HAP-1 (cell line): ENCODE measurements at regions not wholly inside any gene's neighbourhood (a gene's known extent, or its start where the extent isn't known, plus 50 kb on each side); places are given as distances from the start of the nearest gene placed in this dataset.

Experiments
- DNase-seq, 2 experiments: peaks; one replicate each; pipeline ENCODE4 v3.0.0-alpha.2; 2016 to 2020; ENCODE audit warnings: low spot score in 2 of 2
- H3K27me3 ChIP-seq: fragments of 250-450 bp; sonication (Bioruptor Pico); 2 replicates; pipeline ENCODE4 v1.5.1; 2020; ENCODE audit warnings: low read depth, mild to moderate bottlenecking, moderate library complexity
- H3K36me3 ChIP-seq: fragments of 250-450 bp; sonication (Bioruptor Pico); replicated peaks from 2 replicates; pipeline ENCODE4 v1.5.1; 2020; ENCODE audit warnings: mild to moderate bottlenecking
- H3K4me1 ChIP-seq: fragments of 250-450 bp; sonication (Bioruptor Pico); 2 replicates; pipeline ENCODE4 v1.5.1; 2020; ENCODE audit warnings: mild to moderate bottlenecking
- H3K4me3 ChIP-seq: fragments of 250-450 bp; sonication (Bioruptor Pico); 2 replicates; pipeline ENCODE4 v1.5.1; 2020; ENCODE audit warnings: mild to moderate bottlenecking, moderate library complexity
- H3K9me3 ChIP-seq: fragments of 250-450 bp; sonication (Bioruptor Pico); 2 replicates; pipeline ENCODE4 v1.5.1; 2020; ENCODE audit warnings: mild to moderate bottlenecking, moderate library complexity
- in situ Hi-C: fragments of 300-500 bp; cut with MboI; formaldehyde crosslinking; loops from 3 replicates; pipeline ENCODE4 v1.14.3; 2020; ENCODE audit warnings: low sequenced_read_pairs, inconsistent platforms, mixed read lengths

- DNase-seq, result no peak
- in situ Hi-C loops, result no loop called here
- no peaks in the 10 kb centered on the region for H3K36me3 ChIP-seq
- H3K4me1 ChIP-seq, result no peaks in the 10 kb centered on the region
- no peak within 1 kb of the TSS for H3K4me3 ChIP-seq
- no peaks in the 10 kb centered on the region for H3K27me3 ChIP-seq
- no peaks in the 10 kb centered on the region for H3K9me3 ChIP-seq
Measured at GRCh38 chr13:105465745-105466144, 1069.7 kb downstream of the EFNB2 start, which contains the start of gene DAOA. TSS of gene DAOA (plus strand) at chr13:105466045.

- H3K27me3 ChIP-seq, result no peaks in the 10 kb centered on the region
- in situ Hi-C loops, result no loop called here
- no peaks in the 10 kb centered on the region for H3K9me3 ChIP-seq
- H3K4me1 ChIP-seq, result no peaks in the 10 kb centered on the region
- no peak overlapping the region for H3K4me3 ChIP-seq
- no peaks in the 10 kb centered on the region for H3K36me3 ChIP-seq
- DNase-seq, result no peak
Measured at GRCh38 chr13:105465251-105465650, 1070.2 kb downstream of the EFNB2 start.

- in situ Hi-C loops, result no loop called here
Measured at GRCh38 chr13:105464249-105464648, 1071.2 kb downstream of the EFNB2 start.

DNA sequence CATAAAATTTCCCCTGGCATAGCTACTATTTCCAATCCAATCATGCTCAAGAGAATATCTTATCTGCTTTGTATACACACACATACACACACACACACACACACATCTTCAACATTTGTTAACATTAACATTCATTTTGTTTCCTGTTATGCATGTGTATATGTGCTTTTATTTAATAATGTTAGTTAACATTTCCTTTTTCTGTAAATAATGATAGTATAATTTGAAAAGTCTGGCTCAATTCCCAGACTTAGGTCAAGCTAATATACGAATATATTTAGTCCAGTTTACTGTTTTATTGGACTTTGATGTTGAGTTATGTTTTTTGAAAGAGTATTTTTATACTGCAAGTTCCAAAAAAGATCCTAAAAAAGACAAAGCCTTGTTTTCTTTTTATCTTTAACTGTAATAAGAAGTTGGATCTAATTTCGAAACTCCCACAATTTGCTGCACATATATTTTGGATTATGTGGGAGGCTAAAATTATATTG is 1072.4 kb downstream of the EFNB2 start:
- in situ Hi-C loops, result no loop called here
- Histone ChIP-seq H3K4me1 (no peaks in the 10 kb centered on the region), H3K36me3 (no peaks in the 10 kb centered on the region), H3K9me3 (no peaks in the 10 kb centered on the region), H3K27me3 (no peaks in the 10 kb centered on the region), H3K4me3 (no peak overlapping the region)
- no peak for DNase-seq

More at GRCh38 chr13:105464249-105464648, 1071.2 kb downstream of the EFNB2 start:
- Histone ChIP-seq H3K9me3 (no peaks in the 10 kb centered on the region), H3K27me3 (no peaks in the 10 kb centered on the region), H3K4me3 (no peak overlapping the region), H3K36me3 (no peaks in the 10 kb centered on the region), H3K4me1 (no peaks in the 10 kb centered on the region)
- DNase-seq, result no peak

DNA sequence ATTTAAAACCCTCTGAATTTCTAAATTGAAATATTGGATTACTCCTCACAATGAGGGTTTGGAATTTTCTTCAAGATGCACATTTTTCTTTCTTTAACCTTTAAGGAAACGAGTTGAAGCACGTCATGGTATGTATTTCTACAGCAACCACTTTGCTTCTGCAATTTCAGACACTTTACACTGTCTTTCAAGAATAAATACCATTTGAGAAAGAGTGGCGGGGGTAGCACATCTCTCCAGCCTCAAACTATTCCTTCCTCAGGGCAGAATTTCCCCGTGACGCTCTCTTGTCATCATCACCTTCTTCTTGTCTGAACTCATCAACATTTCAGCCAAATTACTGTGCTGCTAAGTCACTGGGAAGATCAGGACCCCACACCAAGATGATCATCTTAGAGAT is 1073.4 kb downstream of the EFNB2 start:
- H3K36me3 ChIP-seq, result no peaks in the 10 kb centered on the region
- H3K9me3 ChIP-seq, result no peaks in the 10 kb centered on the region
- no peak overlapping the region for H3K4me3 ChIP-seq
- in situ Hi-C loops, result no loop called here
- DNase-seq, result no peak
- H3K4me1 ChIP-seq, result no peaks in the 10 kb centered on the region
- no peaks in the 10 kb centered on the region for H3K27me3 ChIP-seq

DNA sequence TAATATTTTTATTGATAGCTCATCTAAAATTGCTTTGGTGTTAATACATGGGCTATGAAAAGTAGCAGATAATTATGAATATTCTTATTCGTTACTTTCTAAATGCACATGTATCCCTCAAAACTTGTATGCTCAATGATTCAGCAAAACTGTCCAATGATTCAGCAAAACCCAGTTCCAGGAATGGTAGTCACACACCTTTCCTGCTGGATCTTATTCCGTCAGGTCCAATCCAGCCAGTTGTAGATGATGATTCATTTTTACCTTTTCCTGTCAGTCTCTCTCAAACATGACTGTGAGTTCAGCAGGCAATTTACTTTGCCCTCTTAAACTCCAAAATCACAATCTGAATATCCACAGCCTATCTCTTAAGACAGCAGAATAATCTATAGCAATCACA is 1082.6 kb downstream of the EFNB2 start:
- H3K27me3 ChIP-seq, result no peaks in the 10 kb centered on the region
- H3K9me3 ChIP-seq, result no peaks in the 10 kb centered on the region
- in situ Hi-C loops, result no loop called here
- no peaks in the 10 kb centered on the region for H3K36me3 ChIP-seq
- H3K4me3 ChIP-seq, result no peak overlapping the region
- H3K4me1 ChIP-seq, result no peaks in the 10 kb centered on the region
- DNase-seq, result no peak

- no peak for DNase-seq
- Histone ChIP-seq H3K4me1 (no peaks in the 10 kb centered on the region), H3K27me3 (no peaks in the 10 kb centered on the region), H3K36me3 (no peaks in the 10 kb centered on the region), H3K4me3 (no peak overlapping the region), H3K9me3 (no peaks in the 10 kb centered on the region)
- in situ Hi-C loops, result no loop called here
Measured at GRCh38 chr13:105450784-105451183, 1084.7 kb downstream of the EFNB2 start.

DNA sequence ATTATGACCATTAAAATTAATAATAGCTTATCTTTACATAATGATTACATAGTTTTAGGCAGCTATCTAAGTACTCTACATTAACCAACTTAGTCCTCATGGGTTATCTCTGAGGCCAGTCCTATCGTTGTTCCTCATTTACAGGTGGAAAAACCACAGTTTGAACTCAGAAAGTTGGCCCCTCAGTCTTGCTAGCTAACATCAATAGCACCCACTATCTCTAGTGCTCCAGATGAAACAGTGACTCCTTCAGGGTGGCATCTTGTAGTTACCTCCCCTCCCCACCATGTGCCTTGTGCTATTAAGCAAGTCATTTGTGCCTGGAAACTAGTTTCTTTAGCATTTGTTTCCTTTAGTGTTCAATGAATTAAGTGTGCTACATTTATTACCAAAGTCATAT is 1086.7 kb downstream of the EFNB2 start:
- no peak for DNase-seq

GRCh38 chr13:105446197-105446596 is 1089.3 kb downstream of the EFNB2 start:
- Histone ChIP-seq H3K4me1 (no peaks in the 10 kb centered on the region), H3K27me3 (no peaks in the 10 kb centered on the region), H3K36me3 (no peaks in the 10 kb centered on the region), H3K4me3 (no peak overlapping the region), H3K9me3 (no peaks in the 10 kb centered on the region)
- in situ Hi-C loops, result no loop called here
- no peak for DNase-seq

More for the DNA sequence above, 1086.7 kb downstream of the EFNB2 start:
- no peaks in the 10 kb centered on the region for H3K9me3 ChIP-seq
- no peaks in the 10 kb centered on the region for H3K27me3 ChIP-seq
- H3K4me1 ChIP-seq, result no peaks in the 10 kb centered on the region
- no peaks in the 10 kb centered on the region for H3K36me3 ChIP-seq
- in situ Hi-C loops, result no loop called here
- no peak overlapping the region for H3K4me3 ChIP-seq

DNA sequence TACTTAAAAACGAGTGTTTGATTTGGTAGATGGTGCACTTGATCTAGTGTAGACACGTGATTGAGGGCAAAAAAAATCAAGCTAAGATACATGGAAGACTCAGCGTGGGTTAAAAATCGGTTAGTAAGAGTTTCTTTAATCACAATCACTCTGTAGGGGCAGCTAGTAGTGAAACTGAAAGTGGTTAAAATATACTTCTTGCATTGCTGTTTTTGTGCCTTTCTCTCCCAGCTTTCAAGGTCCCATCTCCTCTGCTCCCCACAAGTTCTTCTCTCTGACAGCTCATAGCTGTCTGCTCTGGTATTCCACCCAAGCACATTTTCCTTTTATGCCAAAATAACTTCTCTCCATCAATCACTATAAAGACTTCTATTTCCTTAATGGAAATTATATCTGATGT is 1089.7 kb downstream of the EFNB2 start:
- Histone ChIP-seq H3K27me3 (no peaks in the 10 kb centered on the region), H3K36me3 (no peaks in the 10 kb centered on the region), H3K9me3 (no peaks in the 10 kb centered on the region), H3K4me1 (no peaks in the 10 kb centered on the region), H3K4me3 (no peak overlapping the region)
- in situ Hi-C loops, result no loop called here
- DNase-seq, result no peak

DNA sequence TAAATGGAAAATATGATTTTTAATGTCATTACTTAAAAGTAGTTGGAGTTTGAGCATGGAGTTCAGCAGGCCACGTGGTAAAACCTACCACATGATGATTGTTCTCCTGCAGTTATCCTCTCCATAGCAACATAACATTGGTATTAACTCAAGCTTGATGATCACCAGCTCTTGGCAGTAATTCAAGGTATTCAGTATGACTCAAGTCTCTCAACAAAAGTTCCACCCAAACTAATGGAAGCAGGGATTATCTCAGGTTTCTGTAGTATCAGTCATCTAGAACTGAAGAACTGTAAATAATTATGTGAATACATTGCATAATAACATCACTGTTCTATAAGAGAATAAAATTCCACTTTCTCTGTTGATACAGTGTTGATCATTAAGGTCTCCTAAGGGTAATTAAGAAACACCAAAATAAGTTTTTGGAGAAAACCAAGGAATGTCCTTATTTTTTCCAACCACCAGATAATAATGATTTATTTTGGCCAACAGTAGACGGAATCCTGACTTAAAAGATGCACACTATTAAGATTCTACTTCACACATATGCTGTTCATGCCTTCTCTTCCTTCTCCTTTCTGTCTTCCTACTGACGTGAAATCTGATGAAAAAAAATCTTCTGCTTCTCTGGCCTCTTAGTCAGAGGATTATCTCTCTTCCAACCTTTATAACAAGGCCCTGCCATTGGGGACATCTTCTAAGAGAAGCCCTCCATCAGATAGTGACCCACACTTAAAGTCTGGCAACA is 1092.3 kb downstream of the EFNB2 start:
- no peaks in the 10 kb centered on the region for H3K36me3 ChIP-seq
- no peaks in the 10 kb centered on the region for H3K9me3 ChIP-seq
- no peaks in the 10 kb centered on the region for H3K4me1 ChIP-seq
- no peaks in the 10 kb centered on the region for H3K27me3 ChIP-seq
- in situ Hi-C loops, result no loop called here
- no peak overlapping the region for H3K4me3 ChIP-seq
- DNase-seq, result no peak

- no peaks in the 10 kb centered on the region for H3K27me3 ChIP-seq
- H3K36me3 ChIP-seq, result no peaks in the 10 kb centered on the region
- H3K4me3 ChIP-seq, result no peak overlapping the region
- in situ Hi-C loops, result no loop called here
- DNase-seq, result no peak
- H3K4me1 ChIP-seq, result no peaks in the 10 kb centered on the region
- no peaks in the 10 kb centered on the region for H3K9me3 ChIP-seq
Measured at GRCh38 chr13:105442040-105442439, 1093.4 kb downstream of the EFNB2 start.

DNA sequence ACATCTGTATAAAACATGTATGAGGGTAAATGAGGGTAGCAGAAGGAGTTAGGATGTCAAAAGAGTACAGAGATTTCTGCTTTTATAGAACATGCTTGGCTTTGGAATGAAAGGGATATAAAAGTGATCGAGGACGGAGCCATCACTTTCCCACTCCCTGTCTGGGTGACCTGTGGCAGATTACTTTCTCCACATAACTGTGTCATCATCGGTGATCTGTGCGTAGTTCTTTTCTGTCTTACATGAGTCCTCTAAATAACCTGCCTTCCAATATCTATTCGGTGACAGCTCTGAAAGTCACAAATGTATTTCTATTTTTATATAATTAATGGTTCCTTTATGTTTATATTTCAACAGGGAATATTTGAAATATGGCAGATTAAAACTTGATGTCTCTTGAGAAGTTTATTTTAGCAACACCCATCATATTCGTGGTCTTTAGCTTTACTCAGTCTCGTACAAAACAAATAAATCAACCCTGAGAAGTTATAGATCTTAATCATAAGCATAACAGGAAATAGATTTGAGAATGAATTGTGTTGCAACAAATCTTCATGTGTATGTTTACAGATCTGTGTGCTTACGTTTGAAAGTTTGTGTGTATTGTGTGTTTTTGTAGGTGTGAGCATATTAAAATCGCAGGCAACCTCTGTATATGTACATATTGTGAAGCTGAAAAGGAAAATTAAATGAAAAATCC is 1094.3 kb downstream of the EFNB2 start:
- Histone ChIP-seq H3K4me3 (no peak overlapping the region), H3K27me3 (no peaks in the 10 kb centered on the region), H3K36me3 (no peaks in the 10 kb centered on the region), H3K4me1 (no peaks in the 10 kb centered on the region), H3K9me3 (no peaks in the 10 kb centered on the region)
- in situ Hi-C loops, result no loop called here
- DNase-seq, result no peak

- in situ Hi-C loops, result no loop called here
Measured at GRCh38 chr13:105436943-105437342, 1098.5 kb downstream of the EFNB2 start.

More at GRCh38 chr13:105436943-105437342, 1098.5 kb downstream of the EFNB2 start:
- H3K27me3 ChIP-seq, result no peaks in the 10 kb centered on the region
- H3K4me1 ChIP-seq, result no peaks in the 10 kb centered on the region
- no peak for DNase-seq
- no peak overlapping the region for H3K4me3 ChIP-seq
- H3K9me3 ChIP-seq, result no peaks in the 10 kb centered on the region
- H3K36me3 ChIP-seq, result no peaks in the 10 kb centered on the region
